GM12878 (cell line): ENCODE measurements at regions not wholly inside any gene's neighbourhood (a gene's known extent, or its start where the extent isn't known, plus 50 kb on each side); places are given as distances from the start of the nearest gene placed in this dataset.
A peak's percentile ranks its signal among the peaks of the same experiment; 100 is the strongest.

Source experiments
- ATAC-seq: fragments of 200-7000 bp; cut with Tn5 transposase; 3 replicates; pipeline ENCODE4 v1.9.1; 2020; ENCODE audit warnings: mild to moderate bottlenecking, moderate library complexity
- BruUV-seq: library from RNA; stranded (reverse); fragments of 400-500 nt; replicated peaks from 2 replicates; lab custom pipeline; 2021; lab: Mats Ljungman, UMichigan
- CTCF ChIA-PET: fragments of 300-600 bp; sonication (Branson Sonifier 250); formaldehyde crosslinking; extraction: SDS; loops from one replicate; lab custom pipeline; 2021; ENCODE audit warnings: inconsistent platforms; lab: Yijun Ruan, JAX
- POLR2A ChIA-PET: fragments of 350-600 bp; formaldehyde crosslinking; extraction: SDS; loops from one replicate; lab custom pipeline; 2021; ENCODE audit warnings: inconsistent platforms; lab: Charles Lee
- RAD21 ChIA-PET: fragments of 300-600 bp; sonication (Branson Sonifier 250); formaldehyde crosslinking; loops from one replicate; lab custom pipeline; 2023; ENCODE audit warnings: antibody characterized with exemption; ENCODE audit not compliant: unreplicated experiment; lab: Charles Lee
- SMC1A ChIA-PET: fragments of 300-600 bp; sonication (Branson Sonifier 250); formaldehyde crosslinking; loops from one replicate; lab custom pipeline; 2023; ENCODE audit not compliant: unreplicated experiment, uncharacterized antibody; lab: Charles Lee
- DNase-seq: peaks from one replicate; pipeline ENCODE4 v3.0.0-alpha.2; 2011; ENCODE audit warnings: low read depth, low spot score
- FAIRE-seq: peaks from 3 replicates; lab custom pipeline; 2011; peaks lifted over from hg19 to GRCh38; lab: Jason Lieb, UNC
- H2AFZ ChIP-seq: 2 replicates; pipeline ENCODE4 v1.6.0; 2011; ENCODE audit warnings: low read depth, low read length, control low read depth; ENCODE audit not compliant: control insufficient read depth
- H3K27ac ChIP-seq: 2 replicates; pipeline ENCODE4 v1.5.1; 2011; ENCODE audit warnings: control low read depth; ENCODE audit not compliant: control insufficient read depth, insufficient read depth
- H3K27me3 ChIP-seq, 2 experiments: replicated peaks in 1 of 2; 2 replicates each; pipeline versions ENCODE4 v1.6.0 to v1.6.1; 2011; ENCODE audit warnings: low read length in 1 of 2; ENCODE audit not compliant: control insufficient read depth in 2 of 2, insufficient read depth in 2 of 2
- H3K36me3 ChIP-seq, 2 experiments: 2 replicates each; pipeline ENCODE4 v1.5.1; 2011; ENCODE audit warnings: low read length in 1 of 2; ENCODE audit not compliant: control insufficient read depth in 2 of 2, insufficient read depth in 2 of 2
- H3K4me1 ChIP-seq: 2 replicates; pipeline ENCODE4 v1.6.1; 2011; ENCODE audit warnings: mild to moderate bottlenecking, low read length, moderate library complexity, mixed read lengths; ENCODE audit not compliant: control insufficient read depth, insufficient read depth
- H3K4me2 ChIP-seq: 2 replicates; pipeline ENCODE4 v1.6.0; 2011; ENCODE audit warnings: control low read depth; ENCODE audit not compliant: control insufficient read depth, insufficient read depth
- H3K4me3 ChIP-seq: fragments of 200-600 bp; sonication (generic); 2 replicates; pipeline ENCODE4 v1.5.1; 2016
- H3K79me2 ChIP-seq: 2 replicates; pipeline ENCODE4 v1.6.0; 2011; ENCODE audit warnings: low read length; ENCODE audit not compliant: control insufficient read depth, insufficient read depth
- H3K9ac ChIP-seq: 2 replicates; pipeline ENCODE4 v1.8.0; 2011; ENCODE audit warnings: low read length, control low read depth, mixed read lengths; ENCODE audit not compliant: control insufficient read depth, insufficient read depth
- H3K9me3 ChIP-seq: replicated peaks from 3 replicates; pipeline ENCODE4 v1.5.1; 2011; ENCODE audit warnings: mild to moderate bottlenecking, low read length; ENCODE audit not compliant: control insufficient read depth, insufficient read depth
- H4K20me1 ChIP-seq: 2 replicates; pipeline ENCODE4 v1.6.0; 2011; ENCODE audit not compliant: control insufficient read depth, insufficient read depth
- BRCA1 ChIP-seq: IDR thresholded peaks from 2 replicates; pipeline ENCODE4 v1.6.1; 2011; ENCODE audit warnings: low read depth, low read length, improper control_type of control experiment
- NFIC ChIP-seq: IDR thresholded peaks from 2 replicates; pipeline ENCODE4 v1.6.1; 2012; ENCODE audit warnings: low read depth, mild to moderate bottlenecking, inconsistent platforms, low read length, moderate library complexity
- PML ChIP-seq: IDR thresholded peaks from 2 replicates; pipeline ENCODE4 v1.6.1; 2012; ENCODE audit warnings: low read length, inconsistent platforms
- in situ Hi-C: fragments of 300-500 bp; cut with MboI; formaldehyde crosslinking; loops from 9 replicates; pipeline ENCODE4 v1.14.3; 2018; ENCODE audit warnings: mixed read lengths
- intact Hi-C: fragments of 100-400 bp; cut with micrococcal nuclease; formaldehyde crosslinking; loops from one replicate; pipeline ENCODE4 v1.14.2; 2022; ENCODE audit not compliant: unreplicated experiment
- TF ChIP-seq, protein P1 (sequence below): fragments of 450-650 bp; IDR thresholded peaks from 2 replicates; pipeline ENCODE4 v1.6.1; 2017; ENCODE audit warnings: mild to moderate bottlenecking, moderate library complexity

DNA sequence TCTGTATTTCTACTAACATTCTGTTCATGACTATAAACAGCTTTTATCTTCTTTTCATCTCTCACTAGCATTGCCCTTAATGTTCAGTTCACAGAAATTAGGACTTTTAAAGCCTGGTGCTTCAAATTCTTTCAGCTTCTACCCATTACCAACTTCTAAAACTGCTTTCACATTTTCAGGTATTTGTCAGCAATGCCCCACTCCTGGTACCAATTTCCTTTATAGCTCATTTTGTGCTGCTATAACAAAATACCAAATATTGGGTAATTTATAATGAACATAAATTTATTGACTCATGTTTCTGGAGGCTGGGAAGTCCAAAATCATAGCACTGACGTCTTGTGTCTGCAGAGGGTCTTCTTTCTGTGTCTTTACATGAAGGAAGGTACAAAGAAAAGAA lies 753.1 kb upstream of the CCDC54 start (continued):
- TF ChIP-seq, protein P1, sequence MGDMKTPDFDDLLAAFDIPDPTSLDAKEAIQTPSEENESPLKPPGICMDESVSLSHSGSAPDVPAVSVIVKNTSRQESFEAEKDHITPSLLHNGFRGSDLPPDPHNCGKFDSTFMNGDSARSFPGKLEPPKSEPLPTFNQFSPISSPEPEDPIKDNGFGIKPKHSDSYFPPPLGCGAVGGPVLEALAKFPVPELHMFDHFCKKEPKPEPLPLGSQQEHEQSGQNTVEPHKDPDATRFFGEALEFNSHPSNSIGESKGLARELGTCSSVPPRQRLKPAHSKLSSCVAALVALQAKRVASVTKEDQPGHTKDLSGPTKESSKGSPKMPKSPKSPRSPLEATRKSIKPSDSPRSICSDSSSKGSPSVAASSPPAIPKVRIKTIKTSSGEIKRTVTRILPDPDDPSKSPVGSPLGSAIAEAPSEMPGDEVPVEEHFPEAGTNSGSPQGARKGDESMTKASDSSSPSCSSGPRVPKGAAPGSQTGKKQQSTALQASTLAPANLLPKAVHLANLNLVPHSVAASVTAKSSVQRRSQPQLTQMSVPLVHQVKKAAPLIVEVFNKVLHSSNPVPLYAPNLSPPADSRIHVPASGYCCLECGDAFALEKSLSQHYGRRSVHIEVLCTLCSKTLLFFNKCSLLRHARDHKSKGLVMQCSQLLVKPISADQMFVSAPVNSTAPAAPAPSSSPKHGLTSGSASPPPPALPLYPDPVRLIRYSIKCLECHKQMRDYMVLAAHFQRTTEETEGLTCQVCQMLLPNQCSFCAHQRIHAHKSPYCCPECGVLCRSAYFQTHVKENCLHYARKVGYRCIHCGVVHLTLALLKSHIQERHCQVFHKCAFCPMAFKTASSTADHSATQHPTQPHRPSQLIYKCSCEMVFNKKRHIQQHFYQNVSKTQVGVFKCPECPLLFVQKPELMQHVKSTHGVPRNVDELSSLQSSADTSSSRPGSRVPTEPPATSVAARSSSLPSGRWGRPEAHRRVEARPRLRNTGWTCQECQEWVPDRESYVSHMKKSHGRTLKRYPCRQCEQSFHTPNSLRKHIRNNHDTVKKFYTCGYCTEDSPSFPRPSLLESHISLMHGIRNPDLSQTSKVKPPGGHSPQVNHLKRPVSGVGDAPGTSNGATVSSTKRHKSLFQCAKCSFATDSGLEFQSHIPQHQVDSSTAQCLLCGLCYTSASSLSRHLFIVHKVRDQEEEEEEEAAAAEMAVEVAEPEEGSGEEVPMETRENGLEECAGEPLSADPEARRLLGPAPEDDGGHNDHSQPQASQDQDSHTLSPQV = no peak
- TF ChIP-seq, all 136 proteins: peak for 0

DNA sequence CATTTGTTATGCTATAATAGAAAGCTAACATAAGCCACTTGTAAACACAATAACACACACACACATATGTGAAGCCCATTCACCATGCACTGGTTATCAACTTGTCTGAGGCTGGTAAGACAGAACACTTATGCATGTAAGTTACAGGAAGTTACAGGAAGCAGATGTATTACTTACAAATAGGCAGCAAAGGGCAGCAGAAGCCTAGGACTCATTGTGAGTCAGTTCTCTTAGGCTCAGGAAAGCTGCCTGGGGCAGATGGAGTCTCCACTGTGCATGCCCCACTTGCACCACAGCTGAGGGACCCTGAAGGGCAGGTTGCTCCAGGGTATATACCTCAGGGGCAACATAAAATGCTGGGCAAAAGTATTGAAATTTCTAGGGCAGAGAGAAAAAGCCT lies 748.8 kb upstream of the CCDC54 start:
- ChIA-PET RAD21 (no interaction called here), POLR2A (no interaction called here), CTCF (no interaction called here), SMC1A (interaction anchor here (1.0 to 1.5 kb wide), 2 partner anchors 202 to 941 kb away, joined by 3 to 4 read pairs; no protein-coding TSS in a partner anchor)
- no peaks in the 10 kb centered on the region; the same call in 2 of the 3 replicates for H3K9me3 ChIP-seq
- peaks cover 6% of the 10 kb centered on the region; the same call in 1 of the 2 replicates for H3K4me1 ChIP-seq
- intact Hi-C loops (no loop called here), in situ Hi-C loops (no loop called here)
- H4K20me1 ChIP-seq = no peaks in the 10 kb centered on the region
- FAIRE-seq = no peak
- H3K9ac ChIP-seq = no peak overlapping the region
- no peaks in the 10 kb centered on the region for H3K79me2 ChIP-seq
- H3K4me2 ChIP-seq = no peak overlapping the region
- H3K36me3 ChIP-seq = no peaks in the 10 kb centered on the region
- peak; percentile 40 for ATAC-seq
- no peak overlapping the region for H3K4me3 ChIP-seq
- no peaks in the 10 kb centered on the region for H3K27me3 ChIP-seq
- TF ChIP-seq NFIC (no peak), BRCA1 (no peak), PML (no peak)
- no peak overlapping the region for H2AFZ ChIP-seq
- no TSS peak for BruUV-seq
- H3K27ac ChIP-seq = no peak overlapping the region
- no peak for DNase-seq
